HFFc6 (cell line): ENCODE measurements at regions not wholly inside any gene's neighbourhood (a gene's known extent, or its start where the extent isn't known, plus 50 kb on each side); places are given as distances from the start of the nearest gene placed in this dataset.

Experiments used
- DNase-seq: peaks from one replicate; pipeline ENCODE4 v3.0.0-alpha.2; 2018
- H3K27ac Mint-ChIP-seq: 2 replicates; pipeline ENCODE4 v1.8.0; 2020; ENCODE audit warnings: mild to moderate bottlenecking, mixed read lengths
- H3K27me3 Mint-ChIP-seq: 2 replicates; pipeline ENCODE4 v1.8.0; 2021; ENCODE audit warnings: mild to moderate bottlenecking, moderate library complexity, mixed read lengths; ENCODE audit not compliant: insufficient read depth
- H3K36me3 Mint-ChIP-seq: 2 replicates; pipeline ENCODE4 v1.8.0; 2021; ENCODE audit warnings: low read depth, mixed read lengths
- H3K4me1 Mint-ChIP-seq: 2 replicates; pipeline ENCODE4 v1.8.0; 2020; ENCODE audit warnings: low read depth, mixed read lengths
- H3K4me3 Mint-ChIP-seq: 2 replicates; pipeline ENCODE4 v1.8.0; 2020; ENCODE audit warnings: mild to moderate bottlenecking, moderate library complexity, mixed read lengths
- H3K9me3 Mint-ChIP-seq: 2 replicates; pipeline ENCODE4 v1.8.0; 2020; ENCODE audit warnings: mild to moderate bottlenecking, mixed read lengths
- TF ChIP-seq, protein P1 (sequence below): fragments of 200-600 bp; sonication (generic); IDR thresholded peaks from 2 replicates; pipeline ENCODE4 v1.5.0; 2021; ENCODE audit warnings: antibody characterized with exemption, mild to moderate bottlenecking

DNA sequence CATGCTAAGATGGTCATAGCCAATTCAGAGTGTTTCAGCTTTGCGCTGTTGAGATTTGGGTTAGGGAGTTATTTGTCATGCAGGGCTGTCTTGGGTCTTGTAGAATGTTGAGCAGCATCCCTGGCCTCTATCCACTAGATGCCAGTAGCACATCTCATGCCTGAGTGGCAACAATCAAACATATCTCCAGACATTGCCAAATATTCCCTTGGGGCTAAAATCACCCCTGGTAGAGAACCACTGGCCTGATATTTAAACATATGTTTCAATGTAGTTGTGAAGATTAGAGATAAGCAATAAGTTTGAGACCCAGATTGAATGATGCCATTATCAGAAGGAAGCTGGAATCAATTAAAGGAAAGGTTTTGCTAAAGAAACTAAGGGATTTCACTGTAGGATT, 463.3 kb downstream of the DOK5 start:
- no peak for DNase-seq
- Mint-ChIP-seq H3K27me3 (no peaks in the 10 kb centered on the region), H3K36me3 (no peaks in the 10 kb centered on the region), H3K4me3 (no peak overlapping the region), H3K9me3 (peaks cover 36% of the 10 kb centered on the region), H3K27ac (no peak overlapping the region), H3K4me1 (no peaks in the 10 kb centered on the region)
- TF ChIP-seq, protein P1, sequence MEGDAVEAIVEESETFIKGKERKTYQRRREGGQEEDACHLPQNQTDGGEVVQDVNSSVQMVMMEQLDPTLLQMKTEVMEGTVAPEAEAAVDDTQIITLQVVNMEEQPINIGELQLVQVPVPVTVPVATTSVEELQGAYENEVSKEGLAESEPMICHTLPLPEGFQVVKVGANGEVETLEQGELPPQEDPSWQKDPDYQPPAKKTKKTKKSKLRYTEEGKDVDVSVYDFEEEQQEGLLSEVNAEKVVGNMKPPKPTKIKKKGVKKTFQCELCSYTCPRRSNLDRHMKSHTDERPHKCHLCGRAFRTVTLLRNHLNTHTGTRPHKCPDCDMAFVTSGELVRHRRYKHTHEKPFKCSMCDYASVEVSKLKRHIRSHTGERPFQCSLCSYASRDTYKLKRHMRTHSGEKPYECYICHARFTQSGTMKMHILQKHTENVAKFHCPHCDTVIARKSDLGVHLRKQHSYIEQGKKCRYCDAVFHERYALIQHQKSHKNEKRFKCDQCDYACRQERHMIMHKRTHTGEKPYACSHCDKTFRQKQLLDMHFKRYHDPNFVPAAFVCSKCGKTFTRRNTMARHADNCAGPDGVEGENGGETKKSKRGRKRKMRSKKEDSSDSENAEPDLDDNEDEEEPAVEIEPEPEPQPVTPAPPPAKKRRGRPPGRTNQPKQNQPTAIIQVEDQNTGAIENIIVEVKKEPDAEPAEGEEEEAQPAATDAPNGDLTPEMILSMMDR, result no peak

DNA sequence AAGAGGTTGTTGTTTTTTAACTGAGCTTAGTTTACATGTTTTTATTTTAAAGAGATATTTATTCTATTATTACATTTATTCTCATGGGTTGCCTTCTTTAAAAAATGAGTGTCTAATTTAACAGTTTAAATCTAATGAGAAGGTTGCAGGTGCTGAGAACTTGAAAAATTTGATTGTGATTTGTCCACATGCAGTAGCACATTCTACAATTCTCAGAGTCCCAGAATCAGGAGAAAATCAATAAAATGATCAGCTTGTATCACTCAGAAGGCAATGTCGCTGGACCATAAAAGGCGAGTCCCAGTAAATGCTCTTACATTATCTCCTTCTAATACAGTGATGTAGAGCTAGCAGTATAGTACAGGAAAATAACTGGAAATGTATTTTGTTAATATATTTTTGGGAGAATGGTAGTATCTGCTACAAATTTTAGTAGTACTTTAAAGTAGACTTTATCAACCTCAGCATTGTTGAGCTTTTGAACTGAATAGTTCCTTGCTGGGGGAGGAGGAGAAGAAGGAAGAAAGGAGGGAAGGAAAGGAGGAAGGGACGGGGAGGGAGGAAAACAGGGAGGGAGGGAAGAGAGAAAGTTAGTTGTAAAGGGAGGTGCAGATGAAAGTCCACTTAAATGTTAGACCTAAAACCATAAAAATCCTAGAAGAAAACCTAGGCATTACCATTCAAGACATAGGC, 458.0 kb downstream of the DOK5 start:
- peaks cover 35% of the 10 kb centered on the region for H3K9me3 Mint-ChIP-seq
- no peaks in the 10 kb centered on the region for H3K27me3 Mint-ChIP-seq
- H3K4me3 Mint-ChIP-seq, result no peak overlapping the region
- H3K36me3 Mint-ChIP-seq, result 0 out of 2 replicates have a peak, but pooled peaks cover 5% of the 10 kb centered on the region
- no peak overlapping the region for H3K27ac Mint-ChIP-seq
- TF ChIP-seq, protein P1, result no peak
- no peak for DNase-seq
- no peaks in the 10 kb centered on the region for H3K4me1 Mint-ChIP-seq

DNA sequence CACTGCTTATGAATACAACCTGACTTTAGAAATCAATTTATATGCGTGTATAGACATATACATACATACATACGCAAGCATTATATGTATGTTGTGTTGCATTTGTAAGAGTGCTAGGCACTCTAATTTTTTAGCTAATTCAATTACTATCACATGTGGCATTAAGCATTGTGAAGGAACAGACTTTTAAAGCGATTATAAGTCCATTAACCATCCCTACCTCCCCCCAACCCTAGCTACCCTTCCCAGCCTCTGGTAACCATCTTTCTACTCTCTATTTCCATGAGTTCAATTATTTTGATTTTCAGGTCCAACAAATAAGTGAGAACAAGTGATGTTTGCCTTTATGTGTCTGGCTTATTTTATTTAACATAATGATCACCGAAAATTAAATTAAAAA, 453.8 kb downstream of the DOK5 start:
- Mint-ChIP-seq H3K4me1 (no peaks in the 10 kb centered on the region), H3K9me3 (peaks cover 58% of the 10 kb centered on the region), H3K27me3 (no peaks in the 10 kb centered on the region), H3K27ac (no peak overlapping the region), H3K36me3 (peaks cover 9% of the 10 kb centered on the region; the same call in 1 of the 2 replicates), H3K4me3 (no peak overlapping the region)
- TF ChIP-seq, protein P1, result no peak
- DNase-seq, result no peak

DNA sequence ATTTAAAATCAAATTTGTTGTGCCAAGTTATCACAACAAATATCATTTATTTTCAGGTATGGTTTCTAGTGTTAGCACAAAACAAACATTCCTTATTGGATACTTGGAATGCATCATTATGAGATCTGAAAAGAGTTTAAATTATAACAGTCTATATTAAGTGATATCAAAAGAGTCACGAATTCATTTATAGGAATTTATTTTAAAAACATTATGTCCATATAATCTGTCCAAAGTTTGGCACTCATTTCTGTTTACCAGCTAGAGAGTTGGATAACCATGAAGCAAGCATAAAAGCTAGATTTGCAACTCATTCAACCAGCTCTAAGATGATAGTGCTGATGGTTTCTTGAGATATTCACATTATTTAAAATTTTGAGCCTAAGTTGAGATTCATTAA, 453.2 kb downstream of the DOK5 start:
- no peak for DNase-seq
- H3K4me1 Mint-ChIP-seq, result no peaks in the 10 kb centered on the region
- no peak overlapping the region for H3K27ac Mint-ChIP-seq
- peaks cover 61% of the 10 kb centered on the region for H3K9me3 Mint-ChIP-seq
- H3K36me3 Mint-ChIP-seq, result peaks cover 9% of the 10 kb centered on the region; the same call in 1 of the 2 replicates
- H3K27me3 Mint-ChIP-seq, result no peaks in the 10 kb centered on the region
- TF ChIP-seq, protein P1, result no peak
- H3K4me3 Mint-ChIP-seq, result no peak overlapping the region

DNA sequence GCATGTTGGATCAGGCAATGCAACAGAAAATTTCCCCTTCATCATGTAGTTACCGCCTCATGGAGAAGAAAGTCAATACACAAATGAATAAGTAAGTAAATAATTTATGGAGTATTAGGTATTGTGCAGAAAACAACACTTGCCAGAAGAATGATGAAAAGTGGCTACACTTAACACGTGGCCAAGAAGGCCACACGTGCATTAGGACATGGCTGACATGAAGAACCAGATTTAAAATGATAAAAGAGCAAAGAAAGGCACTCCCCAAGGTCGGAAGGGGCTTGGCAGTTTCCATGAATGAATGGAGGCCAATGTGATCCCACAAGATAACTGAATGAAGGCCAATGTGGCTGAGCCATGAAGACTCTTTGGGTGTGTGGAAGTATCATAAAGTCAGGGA, 447.2 kb downstream of the DOK5 start:
- Mint-ChIP-seq H3K36me3 (peaks cover 3% of the 10 kb centered on the region; the same call in 1 of the 2 replicates), H3K27ac (no peak overlapping the region), H3K4me1 (no peaks in the 10 kb centered on the region), H3K9me3 (peaks cover 75% of the 10 kb centered on the region), H3K4me3 (no peak overlapping the region), H3K27me3 (no peaks in the 10 kb centered on the region; the same call in 1 of the 2 replicates)
- TF ChIP-seq, protein P1, result no peak
- no peak for DNase-seq
